CD14-positive monocyte (primary cell): ENCODE measurements at regions not wholly inside any gene's neighbourhood (a gene's known extent, or its start where the extent isn't known, plus 50 kb on each side); places are given as distances from the start of the nearest gene placed in this dataset.
"Not testable (repeated sequence)": the region's sequence is repeated elsewhere in the genome, so short reads cannot be mapped to it uniquely, and the experiment has no call there.

Experiments
- DNase-seq, 3 donors: peaks; one replicate each; pipeline ENCODE4 v3.0.0-alpha.2; 2011 to 2022
- H2AFZ ChIP-seq: 2 replicates; pipeline ENCODE4 v1.6.0; 2012; ENCODE audit warnings: mild to moderate bottlenecking, low read depth, low read length, inconsistent platforms; ENCODE audit not compliant: insufficient read depth, poor library complexity, severe bottlenecking
- H3K27ac ChIP-seq, 2 donors: 1 replicate in 1 of 2; 2 replicates in 1 of 2; pipeline ENCODE4 v1.5.1; 2012 to 2013; ENCODE audit warnings: low read length in 2 of 2, control low read depth in 1 of 2, inconsistent platforms in 1 of 2, low read depth in 1 of 2, mild to moderate bottlenecking in 1 of 2
- H3K27me3 ChIP-seq, 2 donors: one replicate each; pipeline versions ENCODE4 v1.6.0 to v1.6.1; 2011 to 2013; ENCODE audit warnings: low read length in 2 of 2; ENCODE audit not compliant: control insufficient read depth in 2 of 2, insufficient read depth in 2 of 2
- H3K36me3 ChIP-seq, 2 donors: replicated peaks in 1 of 2; 1 replicate in 1 of 2; 2 replicates in 1 of 2; pipeline versions ENCODE4 v1.5.1 to v1.6.1; 2012 to 2013; ENCODE audit warnings: low read length in 2 of 2, control low read depth in 1 of 2, inconsistent platforms in 1 of 2, mild to moderate bottlenecking in 1 of 2; ENCODE audit not compliant: insufficient read depth in 2 of 2, control insufficient read depth in 1 of 2
- H3K4me1 ChIP-seq, 2 donors: 1 replicate in 1 of 2; 2 replicates in 1 of 2; pipeline versions ENCODE4 v1.5.1 to v1.6.1; 2012 to 2013; ENCODE audit warnings: low read length in 2 of 2, control low read depth in 1 of 2, inconsistent platforms in 1 of 2, mild to moderate bottlenecking in 1 of 2, moderate library complexity in 1 of 2; ENCODE audit not compliant: insufficient read depth in 2 of 2, control insufficient read depth in 1 of 2
- H3K4me2 ChIP-seq: replicated peaks from 2 replicates; pipeline ENCODE3; 2012; ENCODE audit warnings: low read length, moderate library complexity, mild to moderate bottlenecking; ENCODE audit not compliant: poor library complexity, severe bottlenecking; ENCODE audit errors: extremely low read depth
- H3K4me3 ChIP-seq, 3 experiments: fragments of 200-600 bp in 1 of 3; sonication (generic) in 1 of 3; replicated peaks in 1 of 3; 1 replicate in 2 of 3; 2 replicates in 1 of 3; pipeline ENCODE4 v1.5.1; 2011 to 2013; ENCODE audit warnings: low read length in 3 of 3, mild to moderate bottlenecking in 3 of 3, control low read depth in 2 of 3, low read depth in 2 of 3, inconsistent platforms in 1 of 3, moderate library complexity in 1 of 3
- H3K79me2 ChIP-seq: 2 replicates; pipeline ENCODE4 v1.6.0; 2012; ENCODE audit warnings: mild to moderate bottlenecking, control low read depth, inconsistent platforms, low read length, moderate library complexity; ENCODE audit not compliant: insufficient read depth
- H3K9ac ChIP-seq: 2 replicates; pipeline ENCODE4 v1.6.0; 2017; ENCODE audit warnings: low read length, mild to moderate bottlenecking; ENCODE audit not compliant: insufficient read depth, poor library complexity, severe bottlenecking
- H3K9me3 ChIP-seq, 2 donors: replicated peaks in 1 of 2; 1 replicate in 1 of 2; 2 replicates in 1 of 2; pipeline versions ENCODE4 v1.5.1 to v1.6.1; 2012 to 2013; ENCODE audit warnings: low read length in 2 of 2, control low read depth in 1 of 2; ENCODE audit not compliant: control insufficient read depth in 1 of 2, insufficient read depth in 1 of 2
- H4K20me1 ChIP-seq: 2 replicates; pipeline ENCODE4 v1.6.0; 2012; ENCODE audit warnings: mild to moderate bottlenecking, low read length, control low read depth, moderate library complexity; ENCODE audit not compliant: insufficient read depth
- H3K27ac Mint-ChIP-seq, 7 donors: one replicate each; pipeline ENCODE4 v1.8.0; 2020; ENCODE audit warnings: mild to moderate bottlenecking in 7 of 7, mixed read lengths in 7 of 7, moderate library complexity in 6 of 7, inconsistent platforms in 2 of 7
- H3K27me3 Mint-ChIP-seq, 3 donors: one replicate each; pipeline ENCODE4 v1.8.0; 2021 to 2022; ENCODE audit warnings: low read depth in 3 of 3, mild to moderate bottlenecking in 3 of 3, mixed read lengths in 3 of 3, moderate library complexity in 3 of 3, inconsistent platforms in 1 of 3
- H3K36me3 Mint-ChIP-seq, 2 donors: one replicate each; pipeline ENCODE4 v1.8.0; 2020; ENCODE audit warnings: mixed read lengths in 2 of 2, inconsistent platforms in 1 of 2, mild to moderate bottlenecking in 1 of 2
- H3K4me1 Mint-ChIP-seq: one replicate; pipeline ENCODE4 v1.8.0; 2020; ENCODE audit warnings: mild to moderate bottlenecking, mixed read lengths
- H3K4me3 Mint-ChIP-seq, 2 donors: one replicate each; pipeline ENCODE4 v1.8.0; 2020; ENCODE audit warnings: mild to moderate bottlenecking in 2 of 2, mixed read lengths in 2 of 2, moderate library complexity in 1 of 2
- H3K9me3 Mint-ChIP-seq, 7 donors: one replicate each; pipeline ENCODE4 v1.8.0; 2020 to 2022; ENCODE audit warnings: mixed read lengths in 7 of 7, mild to moderate bottlenecking in 6 of 7, moderate library complexity in 6 of 7, inconsistent platforms in 2 of 7
- CTCF ChIP-seq: fragments of 200-600 bp; IDR thresholded peaks from one replicate; pipeline ENCODE4 v1.8.0; 2022; ENCODE audit warnings: antibody characterized with exemption, mild to moderate bottlenecking
- WGBS: methylation state at CpG from one replicate; pipeline ENCODE4 v1.1.5; 2013; ENCODE audit warnings: missing lambda C conversion rate; ENCODE audit not compliant: insufficient coverage; 5-methylcytosine and 5-hydroxymethylcytosine counted together
- intact Hi-C, 2 donors: fragments of 100-400 bp; cut with micrococcal nuclease; formaldehyde crosslinking; loops; one replicate each; pipeline versions ENCODE4 v1.15.0 to v1.15.1; 2023

- Histone ChIP-seq H3K27me3 (no peaks in the 10 kb centered on the region), H2AFZ (no peak overlapping the region), H3K27ac (no peak overlapping the region), H3K4me1 (no peaks in the 10 kb centered on the region), H3K9ac (no peak overlapping the region), H3K4me2 (no peak overlapping the region), H3K36me3 (no peaks in the 10 kb centered on the region), H3K9me3 (peaks cover 0 to 8% of the 10 kb centered on the region in 2 donors), H4K20me1 (no peaks in the 10 kb centered on the region), H3K79me2 (no peaks in the 10 kb centered on the region), H3K4me3 (no peak overlapping the region)
- DNase-seq: no peak
- H3K36me3 Mint-ChIP-seq: no peaks in the 10 kb centered on the region
- H3K9me3 Mint-ChIP-seq: peaks cover 2 to 19% (median 9%) of the 10 kb centered on the region in 7 donors
- TF ChIP-seq CTCF: no peak
- H3K4me1 Mint-ChIP-seq: no peaks in the 10 kb centered on the region
- peaks cover 0 to 5% (median 3%) of the 10 kb centered on the region in 3 donors for H3K27me3 Mint-ChIP-seq
- intact Hi-C loops: no loop called here
- no peak overlapping the region for H3K4me3 Mint-ChIP-seq
- 84% methylated on average over 3 of the region's 8 CpGs for WGBS
- no peak overlapping the region for H3K27ac Mint-ChIP-seq
Observed at GRCh38 chr7:156566812-156567549, 73.6 kb upstream of the RNF32 start.

- Mint-ChIP-seq H3K27me3 (peaks cover 1 to 12% (median 6%) of the 10 kb centered on the region in 3 donors), H3K9me3 (peaks cover 4 to 19% (median 12%) of the 10 kb centered on the region in 7 donors)
- H3K36me3 ChIP-seq, H3K9me3 ChIP-seq, H3K27ac Mint-ChIP-seq, H4K20me1 ChIP-seq, intact Hi-C loops, H3K79me2 ChIP-seq, H3K4me1 ChIP-seq, H3K4me3 Mint-ChIP-seq, H3K4me2 ChIP-seq, H3K27ac ChIP-seq, H3K9ac ChIP-seq, DNase-seq, H2AFZ ChIP-seq, H3K4me3 ChIP-seq, H3K4me1 Mint-ChIP-seq, H3K27me3 ChIP-seq, H3K36me3 Mint-ChIP-seq: not testable (repeated sequence)
- WGBS: no CpG with 5 or more reads among the region's 1 CpG
Observed at GRCh38 chr7:156565002-156565401, 75.6 kb upstream of the RNF32 start.
